Progenitor cell of endocrine pancreas (in vitro differentiated cells): ENCODE measurements at regions not wholly inside any gene's neighbourhood (a gene's known extent, or its start where the extent isn't known, plus 50 kb on each side); places are given as distances from the start of the nearest gene placed in this dataset.

Experiments
- DNase-seq: peaks from one replicate; pipeline ENCODE4 v3.0.0; 2021; ENCODE audit warnings: low spot score; ENCODE audit not compliant: unreplicated experiment
- H3K27ac Mint-ChIP-seq: 2 replicates; pipeline ENCODE4 v1.8.0; 2021; ENCODE audit warnings: mild to moderate bottlenecking, moderate library complexity, mixed read lengths
- H3K27me3 Mint-ChIP-seq: 2 replicates; pipeline ENCODE4 v1.8.0; 2021; ENCODE audit warnings: mixed read lengths
- H3K36me3 Mint-ChIP-seq: 2 replicates; pipeline ENCODE4 v1.8.0; 2022; ENCODE audit warnings: mixed read lengths; ENCODE audit not compliant: insufficient read depth
- H3K4me1 Mint-ChIP-seq: 2 replicates; pipeline ENCODE4 v1.8.0; 2021; ENCODE audit warnings: low read depth, mixed read lengths
- H3K4me3 Mint-ChIP-seq: 2 replicates; pipeline ENCODE4 v1.8.0; 2021; ENCODE audit warnings: low read depth, mild to moderate bottlenecking, moderate library complexity, mixed read lengths
- H3K9me3 Mint-ChIP-seq: 2 replicates; pipeline ENCODE4 v1.8.0; 2021; ENCODE audit warnings: low read depth, mixed read lengths
- TF ChIP-seq, protein P1 (sequence below): fragments of 200-600 bp; sonication (generic); IDR thresholded peaks from one replicate; pipeline ENCODE4 v1.5.0; 2021; ENCODE audit warnings: antibody characterized with exemption, mild to moderate bottlenecking; ENCODE audit not compliant: unreplicated experiment

DNA sequence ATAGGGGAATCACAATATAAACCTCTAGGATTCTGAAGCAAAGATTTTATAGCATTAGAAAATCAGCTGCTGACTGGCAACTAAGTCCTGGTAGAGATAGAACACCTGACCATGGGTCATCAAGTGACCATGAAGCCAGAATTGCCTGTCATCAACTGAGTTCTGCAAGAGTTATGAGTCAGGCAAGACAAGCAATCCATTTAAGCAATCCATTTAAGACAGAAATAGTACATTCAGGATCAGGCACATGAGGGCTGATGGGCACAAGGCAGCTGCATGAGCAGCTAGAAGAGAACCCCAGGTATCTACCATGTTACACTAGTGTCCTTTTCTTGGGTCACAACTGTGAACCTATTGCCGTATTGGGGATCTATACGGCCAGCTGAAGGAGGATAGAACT lies 98.9 kb downstream of the SPRY1 start:
- Mint-ChIP-seq H3K4me3 (no peak overlapping the region), H3K9me3 (no peaks in the 10 kb centered on the region), H3K4me1 (no peaks in the 10 kb centered on the region), H3K36me3 (no peaks in the 10 kb centered on the region), H3K27me3 (no peaks in the 10 kb centered on the region), H3K27ac (no peak overlapping the region)
- no peak for DNase-seq
- TF ChIP-seq, protein P1, sequence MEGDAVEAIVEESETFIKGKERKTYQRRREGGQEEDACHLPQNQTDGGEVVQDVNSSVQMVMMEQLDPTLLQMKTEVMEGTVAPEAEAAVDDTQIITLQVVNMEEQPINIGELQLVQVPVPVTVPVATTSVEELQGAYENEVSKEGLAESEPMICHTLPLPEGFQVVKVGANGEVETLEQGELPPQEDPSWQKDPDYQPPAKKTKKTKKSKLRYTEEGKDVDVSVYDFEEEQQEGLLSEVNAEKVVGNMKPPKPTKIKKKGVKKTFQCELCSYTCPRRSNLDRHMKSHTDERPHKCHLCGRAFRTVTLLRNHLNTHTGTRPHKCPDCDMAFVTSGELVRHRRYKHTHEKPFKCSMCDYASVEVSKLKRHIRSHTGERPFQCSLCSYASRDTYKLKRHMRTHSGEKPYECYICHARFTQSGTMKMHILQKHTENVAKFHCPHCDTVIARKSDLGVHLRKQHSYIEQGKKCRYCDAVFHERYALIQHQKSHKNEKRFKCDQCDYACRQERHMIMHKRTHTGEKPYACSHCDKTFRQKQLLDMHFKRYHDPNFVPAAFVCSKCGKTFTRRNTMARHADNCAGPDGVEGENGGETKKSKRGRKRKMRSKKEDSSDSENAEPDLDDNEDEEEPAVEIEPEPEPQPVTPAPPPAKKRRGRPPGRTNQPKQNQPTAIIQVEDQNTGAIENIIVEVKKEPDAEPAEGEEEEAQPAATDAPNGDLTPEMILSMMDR = no peak

DNA sequence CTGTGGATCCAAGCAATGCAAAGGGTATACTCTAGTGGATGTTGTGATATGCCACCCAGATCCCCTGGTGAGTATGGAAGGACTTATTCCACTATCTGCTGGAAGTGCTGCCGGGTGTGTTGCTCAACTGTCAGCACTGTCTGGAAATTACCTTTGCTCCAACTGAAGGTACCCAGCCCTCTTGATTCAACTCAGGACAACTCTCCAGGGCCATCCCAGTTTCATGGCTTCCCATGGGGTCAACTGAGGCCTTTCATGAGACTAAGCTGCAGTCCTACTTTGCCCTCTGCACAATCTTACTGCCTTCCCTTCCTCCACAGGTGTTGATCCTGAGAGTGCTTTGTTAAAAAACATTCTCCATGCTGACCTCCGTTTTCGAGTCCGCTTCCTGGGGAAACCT lies 99.8 kb downstream of the SPRY1 start:
- no peak overlapping the region for H3K4me3 Mint-ChIP-seq
- H3K36me3 Mint-ChIP-seq = no peaks in the 10 kb centered on the region
- no peaks in the 10 kb centered on the region for H3K4me1 Mint-ChIP-seq
- H3K27ac Mint-ChIP-seq = no peak overlapping the region
- H3K9me3 Mint-ChIP-seq = no peaks in the 10 kb centered on the region
- no peak for DNase-seq
- TF ChIP-seq, protein P1 = no peak
- no peaks in the 10 kb centered on the region for H3K27me3 Mint-ChIP-seq

GRCh38 chr4:123497340-123497739 lies 100.7 kb downstream of the SPRY1 start:
- TF ChIP-seq, protein P1 = no peak
- Mint-ChIP-seq H3K4me1 (no peaks in the 10 kb centered on the region), H3K36me3 (no peaks in the 10 kb centered on the region), H3K4me3 (no peak overlapping the region), H3K9me3 (no peaks in the 10 kb centered on the region), H3K27ac (no peak overlapping the region), H3K27me3 (no peaks in the 10 kb centered on the region)
- no peak for DNase-seq

GRCh38 chr4:123501733-123502132 lies 105.1 kb downstream of the SPRY1 start:
- no peak overlapping the region for H3K27ac Mint-ChIP-seq
- no peak for DNase-seq
- H3K4me1 Mint-ChIP-seq = peaks cover 17% of the 10 kb centered on the region
- TF ChIP-seq, protein P1 = no peak
- no peaks in the 10 kb centered on the region for H3K36me3 Mint-ChIP-seq
- no peaks in the 10 kb centered on the region for H3K9me3 Mint-ChIP-seq
- no peak overlapping the region for H3K4me3 Mint-ChIP-seq
- H3K27me3 Mint-ChIP-seq = no peaks in the 10 kb centered on the region

- H3K27me3 Mint-ChIP-seq = no peaks in the 10 kb centered on the region
- H3K27ac Mint-ChIP-seq = peak overlapping the region; percentile 88
- H3K4me3 Mint-ChIP-seq = no peak overlapping the region
- TF ChIP-seq, protein P1 = no peak
- no peaks in the 10 kb centered on the region for H3K36me3 Mint-ChIP-seq
- no peak for DNase-seq
- H3K4me1 Mint-ChIP-seq = peaks cover 25% of the 10 kb centered on the region
- H3K9me3 Mint-ChIP-seq = no peaks in the 10 kb centered on the region
Measured at GRCh38 chr4:123503698-123504363, 107.2 kb downstream of the SPRY1 start.
